DOHH2 (cell line): ENCODE measurements at regions not wholly inside any gene's neighbourhood (a gene's known extent, or its start where the extent isn't known, plus 50 kb on each side); places are given as distances from the start of the nearest gene placed in this dataset.

Source experiments
- H3F3A ChIP-seq: fragments of 200-600 bp; sonication (generic), shearing (Covaris generic); 2 replicates; pipeline ENCODE4 v1.6.0; 2016; ENCODE audit warnings: antibody characterized with exemption, mild to moderate bottlenecking; ENCODE audit not compliant: control insufficient read depth, insufficient read depth
- H3K27ac ChIP-seq: fragments of 200-600 bp; sonication (generic); 2 replicates; pipeline ENCODE4 v1.5.1; 2014; ENCODE audit warnings: low read depth, mild to moderate bottlenecking, low read length, moderate library complexity
- H3K27me3 ChIP-seq: fragments of 200-600 bp; sonication (generic); 2 replicates; pipeline ENCODE4 v1.6.1; 2014; ENCODE audit warnings: mild to moderate bottlenecking, low read length, mixed read lengths; ENCODE audit not compliant: control insufficient read depth
- H3K36me3 ChIP-seq: fragments of 200-600 bp; sonication (generic); 2 replicates; pipeline ENCODE4 v1.6.1; 2014; ENCODE audit warnings: mild to moderate bottlenecking, low read length, moderate library complexity, mixed read lengths; ENCODE audit not compliant: control insufficient read depth
- H3K4me1 ChIP-seq: fragments of 200-600 bp; sonication (generic); 2 replicates; pipeline ENCODE4 v1.6.1; 2014; ENCODE audit warnings: mild to moderate bottlenecking, low read length, mixed read lengths; ENCODE audit not compliant: control insufficient read depth
- H3K4me2 ChIP-seq: fragments of 200-600 bp; sonication (generic); 2 replicates; pipeline ENCODE4 v1.6.0; 2014; ENCODE audit warnings: mild to moderate bottlenecking, low read length, moderate library complexity
- H3K4me3 ChIP-seq: fragments of 200-600 bp; sonication (generic); 2 replicates; pipeline ENCODE4 v1.5.1; 2014; ENCODE audit warnings: mild to moderate bottlenecking, low read length, mixed read lengths
- H3K79me2 ChIP-seq: fragments of 200-600 bp; sonication (generic); 2 replicates; pipeline ENCODE4 v1.6.1; 2014; ENCODE audit warnings: mild to moderate bottlenecking, low read length, mixed read lengths; ENCODE audit not compliant: control insufficient read depth
- H3K9me2 ChIP-seq: fragments of 200-600 bp; sonication (generic); replicated peaks from 2 replicates; pipeline ENCODE4 v1.6.1; 2014; ENCODE audit warnings: mild to moderate bottlenecking, low read length, mixed read lengths; ENCODE audit not compliant: control insufficient read depth
- H3K9me3 ChIP-seq: fragments of 200-600 bp; sonication (generic); 2 replicates; pipeline ENCODE4 v1.6.1; 2014; ENCODE audit warnings: antibody characterized with exemption, low read length, mixed read lengths; ENCODE audit not compliant: control insufficient read depth, insufficient read depth
- H4K20me1 ChIP-seq: fragments of 200-600 bp; sonication (generic); 2 replicates; pipeline ENCODE4 v1.6.0; 2014; ENCODE audit warnings: low read depth, mild to moderate bottlenecking, antibody characterized with exemption, low read length, moderate library complexity; ENCODE audit not compliant: control insufficient read depth, insufficient read depth
- EZH2phosphoT487 ChIP-seq: fragments of 200-600 bp; sonication (generic); IDR thresholded peaks from 2 replicates; pipeline ENCODE4 v1.6.1; 2017; ENCODE audit warnings: borderline replicate concordance, mild to moderate bottlenecking, antibody characterized with exemption, low read length, moderate library complexity, mixed read lengths
- TF ChIP-seq, protein P1 (sequence below): fragments of 200-600 bp; sonication (generic); IDR thresholded peaks from one replicate; pipeline ENCODE4 v1.5.1; 2014; ENCODE audit warnings: antibody characterized with exemption, mild to moderate bottlenecking, low read depth, low read length; ENCODE audit not compliant: poor library complexity, severe bottlenecking

DNA sequence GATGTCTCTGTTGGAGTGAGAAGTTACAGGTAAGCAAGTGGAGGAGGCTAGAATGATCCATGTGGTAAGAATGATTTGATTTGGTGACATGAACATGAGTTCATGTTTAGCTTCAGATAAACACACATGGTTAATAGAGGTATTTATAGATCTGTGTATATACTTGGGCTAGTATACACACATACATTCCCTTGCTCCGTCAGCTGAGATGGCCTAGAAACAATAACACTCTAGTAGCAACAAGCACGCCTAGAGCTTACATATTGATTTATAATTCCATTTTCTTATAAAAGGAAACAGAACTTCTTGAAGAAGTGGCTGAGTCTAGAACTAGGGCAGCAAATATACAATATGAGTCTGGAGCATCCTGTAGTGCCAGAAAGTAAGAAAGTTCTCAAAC is 223.0 kb downstream of the RND3 start:
- H3K27ac ChIP-seq, result no peak overlapping the region
- no peaks in the 10 kb centered on the region for H3F3A ChIP-seq
- H3K27me3 ChIP-seq, result no peaks in the 10 kb centered on the region
- H3K4me3 ChIP-seq, result no peak overlapping the region
- H3K79me2 ChIP-seq, result no peaks in the 10 kb centered on the region
- H3K4me2 ChIP-seq, result no peak overlapping the region
- no peaks in the 10 kb centered on the region for H4K20me1 ChIP-seq
- no peaks in the 10 kb centered on the region for H3K36me3 ChIP-seq
- no peaks in the 10 kb centered on the region for H3K4me1 ChIP-seq
- H3K9me3 ChIP-seq, result no peaks in the 10 kb centered on the region
- TF ChIP-seq EZH2phosphoT487, result no peak
- TF ChIP-seq, protein P1, sequence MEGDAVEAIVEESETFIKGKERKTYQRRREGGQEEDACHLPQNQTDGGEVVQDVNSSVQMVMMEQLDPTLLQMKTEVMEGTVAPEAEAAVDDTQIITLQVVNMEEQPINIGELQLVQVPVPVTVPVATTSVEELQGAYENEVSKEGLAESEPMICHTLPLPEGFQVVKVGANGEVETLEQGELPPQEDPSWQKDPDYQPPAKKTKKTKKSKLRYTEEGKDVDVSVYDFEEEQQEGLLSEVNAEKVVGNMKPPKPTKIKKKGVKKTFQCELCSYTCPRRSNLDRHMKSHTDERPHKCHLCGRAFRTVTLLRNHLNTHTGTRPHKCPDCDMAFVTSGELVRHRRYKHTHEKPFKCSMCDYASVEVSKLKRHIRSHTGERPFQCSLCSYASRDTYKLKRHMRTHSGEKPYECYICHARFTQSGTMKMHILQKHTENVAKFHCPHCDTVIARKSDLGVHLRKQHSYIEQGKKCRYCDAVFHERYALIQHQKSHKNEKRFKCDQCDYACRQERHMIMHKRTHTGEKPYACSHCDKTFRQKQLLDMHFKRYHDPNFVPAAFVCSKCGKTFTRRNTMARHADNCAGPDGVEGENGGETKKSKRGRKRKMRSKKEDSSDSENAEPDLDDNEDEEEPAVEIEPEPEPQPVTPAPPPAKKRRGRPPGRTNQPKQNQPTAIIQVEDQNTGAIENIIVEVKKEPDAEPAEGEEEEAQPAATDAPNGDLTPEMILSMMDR, result no peak
- no peaks in the 10 kb centered on the region for H3K9me2 ChIP-seq

DNA sequence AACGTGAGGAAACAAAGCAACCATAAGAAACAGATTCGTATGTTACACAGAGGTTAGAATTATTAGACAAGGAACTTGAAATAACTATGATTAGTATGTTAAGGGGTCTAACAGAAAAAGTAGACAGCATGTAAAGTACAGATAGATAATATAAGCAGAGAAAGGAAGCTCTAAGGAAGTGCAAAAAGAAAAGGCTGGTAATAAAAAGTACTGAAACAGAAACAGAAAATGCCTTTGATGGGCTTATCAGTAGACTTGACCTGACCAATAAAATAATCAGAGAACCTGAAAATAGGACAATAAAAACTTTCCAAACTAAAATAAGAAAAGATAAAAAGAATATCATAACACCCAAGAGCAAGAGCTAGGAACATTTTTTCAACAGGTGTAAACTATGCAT is 225.8 kb downstream of the RND3 start:
- Histone ChIP-seq H3K4me2 (no peak overlapping the region), H3F3A (no peaks in the 10 kb centered on the region), H3K27me3 (no peaks in the 10 kb centered on the region), H3K27ac (no peak overlapping the region), H4K20me1 (no peaks in the 10 kb centered on the region), H3K36me3 (no peaks in the 10 kb centered on the region), H3K79me2 (no peaks in the 10 kb centered on the region), H3K9me3 (no peaks in the 10 kb centered on the region), H3K9me2 (no peaks in the 10 kb centered on the region), H3K4me3 (no peak overlapping the region), H3K4me1 (no peaks in the 10 kb centered on the region)
- TF ChIP-seq EZH2phosphoT487, result no peak
- TF ChIP-seq, protein P1, result no peak

DNA sequence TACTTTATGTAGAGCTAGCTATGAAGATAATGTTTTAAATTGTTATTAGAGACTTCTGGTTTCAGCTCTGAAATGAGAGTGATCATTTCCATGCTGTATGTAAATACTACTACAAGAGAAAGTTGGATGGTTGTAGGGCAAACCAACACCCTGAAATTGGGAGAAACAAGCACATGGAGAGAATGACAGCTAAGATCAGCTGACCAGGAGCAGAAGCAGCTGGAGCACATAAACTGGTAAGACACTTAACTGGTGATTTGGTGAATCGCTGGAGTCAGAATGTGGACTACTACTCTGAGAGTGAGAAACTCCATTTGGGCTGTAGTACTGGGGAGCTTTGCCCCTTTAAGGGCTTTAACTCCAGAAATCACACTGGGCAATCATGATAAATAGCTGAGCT is 226.8 kb downstream of the RND3 start:
- no peaks in the 10 kb centered on the region for H3K9me3 ChIP-seq
- no peaks in the 10 kb centered on the region for H3K36me3 ChIP-seq
- no peak overlapping the region for H3K4me3 ChIP-seq
- H3K27ac ChIP-seq, result no peak overlapping the region
- no peak overlapping the region for H3K4me2 ChIP-seq
- H3K79me2 ChIP-seq, result no peaks in the 10 kb centered on the region
- no peaks in the 10 kb centered on the region for H3F3A ChIP-seq
- H3K27me3 ChIP-seq, result no peaks in the 10 kb centered on the region
- H4K20me1 ChIP-seq, result no peaks in the 10 kb centered on the region
- H3K9me2 ChIP-seq, result no peaks in the 10 kb centered on the region
- H3K4me1 ChIP-seq, result no peaks in the 10 kb centered on the region
- TF ChIP-seq, protein P1, result no peak
- no peak for TF ChIP-seq EZH2phosphoT487

DNA sequence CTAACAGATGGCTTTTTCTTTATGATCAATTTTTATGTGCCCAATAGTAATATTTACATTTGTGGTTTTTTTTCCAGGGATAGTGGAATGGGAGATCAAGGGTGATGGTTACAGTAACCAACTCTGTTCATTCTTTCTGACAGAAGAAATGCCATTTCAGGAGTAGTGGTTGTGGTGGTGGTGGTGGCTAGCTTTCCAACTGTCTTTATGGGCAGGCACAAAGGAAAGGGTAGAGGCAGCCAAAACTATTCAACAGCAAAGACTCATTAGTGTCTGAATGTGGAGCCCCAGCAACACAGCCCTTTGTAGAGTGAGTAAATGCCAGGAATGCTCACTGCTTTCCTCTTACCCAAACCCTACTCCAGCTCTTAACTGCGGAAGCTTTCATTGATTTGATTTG is 227.7 kb downstream of the RND3 start:
- H3K9me2 ChIP-seq, result no peaks in the 10 kb centered on the region
- no peaks in the 10 kb centered on the region for H3K27me3 ChIP-seq
- TF ChIP-seq EZH2phosphoT487, result no peak
- TF ChIP-seq, protein P1, result no peak
- no peaks in the 10 kb centered on the region for H3K4me1 ChIP-seq
- H3K4me3 ChIP-seq, result no peak overlapping the region
- no peak overlapping the region for H3K27ac ChIP-seq
- H3K79me2 ChIP-seq, result no peaks in the 10 kb centered on the region
- H3K36me3 ChIP-seq, result no peaks in the 10 kb centered on the region
- H3K9me3 ChIP-seq, result no peaks in the 10 kb centered on the region
- H3F3A ChIP-seq, result no peaks in the 10 kb centered on the region
- H3K4me2 ChIP-seq, result no peak overlapping the region
- H4K20me1 ChIP-seq, result no peaks in the 10 kb centered on the region
